Cardiac septum (tissue), 1 donor: ENCODE measurements at regions not wholly inside any gene's neighbourhood (a gene's known extent, or its start where the extent isn't known, plus 50 kb on each side); places are given as distances from the start of the nearest gene placed in this dataset.

ENCODE experiments used
- DNase-seq: peaks from one replicate; pipeline ENCODE4 v3.0.0-alpha.2; 2020; ENCODE audit warnings: low spot score
- intact Hi-C: fragments of 100-400 bp; cut with DNase I; formaldehyde crosslinking; loops from one replicate; pipeline ENCODE4 v1.14.0; 2022
- donor health status: DM: no; HTN: no; CAD: no.

DNA sequence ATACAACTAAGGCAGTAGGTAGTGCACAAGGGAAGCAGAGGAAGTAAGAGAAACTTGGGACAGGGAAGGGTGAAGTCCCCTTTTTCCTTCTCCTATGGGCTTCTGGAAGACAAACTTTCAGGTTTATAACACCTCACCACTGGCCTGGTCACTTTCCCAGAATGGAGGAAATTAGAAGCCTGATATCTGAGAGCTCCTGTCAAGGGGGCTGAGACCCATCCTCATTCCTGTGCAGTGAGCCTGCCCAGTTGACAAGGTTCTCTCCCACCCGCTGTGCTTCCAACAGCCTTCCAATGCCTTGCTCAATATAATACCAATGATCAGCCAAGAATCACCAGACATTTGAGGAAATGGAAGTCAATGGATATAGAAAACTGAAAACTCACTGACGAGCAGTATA is 100.4 kb upstream of the YPEL5 start:
- DNase-seq: no peak
- intact Hi-C loops: no loop called here

DNA sequence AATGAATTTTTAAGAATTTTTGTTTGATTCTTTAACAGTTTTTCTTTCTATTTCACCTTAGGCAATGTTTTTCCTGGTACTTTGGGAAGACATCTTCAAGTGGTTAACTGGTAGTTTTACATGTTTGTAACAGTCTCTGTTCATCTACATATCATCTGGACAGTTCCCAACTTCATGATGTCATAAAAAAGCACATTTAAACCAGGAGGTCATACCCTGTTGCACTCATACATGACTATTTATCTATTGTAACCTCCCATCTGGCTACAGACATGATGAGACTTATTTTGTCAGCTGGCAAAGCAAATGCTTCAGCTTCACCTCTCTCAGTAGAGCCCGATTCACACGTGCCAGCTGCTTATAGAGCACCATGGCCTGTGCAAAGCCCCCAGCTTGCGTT is 99.8 kb upstream of the YPEL5 start:
- DNase-seq: no peak
- intact Hi-C loops: no loop called here

DNA sequence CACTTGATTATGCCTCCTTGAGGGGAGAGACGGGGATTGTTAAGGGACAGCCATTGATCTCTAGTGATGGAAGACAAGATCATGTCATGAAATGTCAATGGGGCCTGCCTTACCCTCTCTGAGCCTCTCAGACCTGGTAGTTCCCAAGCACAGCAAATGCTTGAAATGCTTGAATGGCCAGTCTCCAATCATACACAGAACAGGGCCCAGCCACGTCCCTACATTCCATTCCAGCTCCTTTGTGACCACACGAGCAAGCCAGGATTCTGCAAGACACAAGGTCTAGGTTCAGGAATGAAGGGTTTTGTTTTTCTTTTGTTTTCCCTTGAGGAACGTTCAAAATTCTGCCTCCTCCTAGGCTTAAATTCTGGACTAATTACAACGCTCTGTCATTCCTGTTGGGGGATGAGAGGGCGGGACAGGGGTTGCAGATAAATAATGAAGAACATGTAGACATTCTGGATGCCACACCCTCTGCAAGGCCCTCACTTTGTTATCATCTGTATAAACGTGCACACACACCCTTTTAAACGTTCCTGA is 98.1 kb upstream of the YPEL5 start:
- DNase-seq: no peak
- intact Hi-C loops: no loop called here

GRCh38 chr2:30055548-30055947 is 91.3 kb upstream of the YPEL5 start:
- DNase-seq: no peak
- intact Hi-C loops: no loop called here

GRCh38 chr2:30060562-30060961 is 86.2 kb upstream of the YPEL5 start:
- DNase-seq: no peak

GRCh38 chr2:30068067-30068466 is 78.7 kb upstream of the YPEL5 start:
- no peak for DNase-seq
- intact Hi-C loops: no loop called here

More at GRCh38 chr2:30060562-30060961, 86.2 kb upstream of the YPEL5 start:
- intact Hi-C loops: no loop called here

DNA sequence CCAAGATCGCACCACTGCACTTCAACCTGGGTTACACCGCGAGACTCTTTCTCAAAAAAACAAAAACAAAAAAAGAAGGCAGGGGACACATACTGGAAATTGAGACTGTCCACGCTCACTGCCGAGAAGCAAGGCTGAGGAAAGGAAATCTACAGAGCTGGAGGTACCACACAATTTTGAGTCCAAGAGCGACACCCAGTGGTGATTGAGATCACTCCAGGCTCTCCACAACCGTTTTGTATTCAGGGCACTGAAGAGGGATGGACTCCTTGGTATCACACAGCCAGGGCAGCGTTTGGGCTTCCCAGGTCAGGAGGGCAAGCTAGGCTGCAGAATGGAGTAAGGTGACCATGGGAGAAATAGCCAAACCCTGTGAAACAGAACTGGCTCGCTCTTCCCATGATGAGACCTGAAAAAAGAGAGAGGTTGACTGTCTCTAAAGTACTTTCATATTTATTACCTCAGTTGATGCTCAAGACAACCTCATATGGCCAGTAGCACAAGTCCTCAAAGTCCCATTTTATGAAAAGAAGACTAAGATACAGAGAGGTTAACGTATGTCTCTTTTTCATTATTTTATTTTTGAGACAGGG is 74.5 kb upstream of the YPEL5 start:
- no peak for DNase-seq

GRCh38 chr2:30073523-30073922 is 73.3 kb upstream of the YPEL5 start:
- intact Hi-C loops: loop anchor here (5.0 kb wide), 2 partner anchors 151 to 1116 kb away; partner anchors contain the start of gene ALK
- DNase-seq: no peak

More for the DNA sequence above, 74.5 kb upstream of the YPEL5 start:
- intact Hi-C loops: loop anchor here (5.0 kb wide), 2 partner anchors 150 to 1115 kb away; partner anchors contain the start of gene ALK

GRCh38 chr2:30074023-30074422 is 72.8 kb upstream of the YPEL5 start:
- no peak for DNase-seq
- intact Hi-C loops: loop anchor here (5.0 kb wide), 2 partner anchors 152 to 1117 kb away; partner anchors contain the start of gene ALK

DNA sequence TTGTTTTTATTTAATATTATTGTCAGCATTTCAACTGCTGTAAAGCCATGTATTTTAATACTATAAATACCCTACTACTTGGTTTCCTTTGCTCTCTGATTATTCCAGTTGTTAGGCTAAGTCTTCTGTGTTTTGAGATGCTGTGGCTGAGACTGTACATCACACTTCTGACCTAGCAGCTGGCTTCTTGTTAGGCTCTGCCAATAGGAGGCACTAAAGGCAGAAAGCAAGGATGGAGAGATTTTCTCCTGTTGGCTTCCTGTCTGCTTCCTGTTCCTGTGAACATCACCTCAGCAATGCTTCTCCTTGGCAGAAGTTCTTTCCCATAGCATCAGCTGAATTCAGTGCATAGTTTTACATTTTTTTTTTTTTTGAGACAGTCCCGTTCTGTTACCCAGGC is 68.3 kb upstream of the YPEL5 start:
- intact Hi-C loops: no loop called here
- DNase-seq: no peak

- DNase-seq: no peak
Observed at GRCh38 chr2:30084915-30085314, 61.9 kb upstream of the YPEL5 start.

GRCh38 chr2:30089171-30089570 is 57.6 kb upstream of the YPEL5 start:
- intact Hi-C loops: no loop called here
- no peak for DNase-seq

More at GRCh38 chr2:30084915-30085314, 61.9 kb upstream of the YPEL5 start:
- intact Hi-C loops: no loop called here

- DNase-seq: no peak
- intact Hi-C loops: no loop called here
Observed at GRCh38 chr2:30095402-30095801, 51.4 kb upstream of the YPEL5 start.

- intact Hi-C loops: no loop called here
- DNase-seq: peak; percentile 24
Observed at GRCh38 chr2:30096451-30096850, 50.4 kb upstream of the YPEL5 start.
